ENCODE measurements at regions not wholly inside any gene's neighbourhood (a gene's known extent, or its start where the extent isn't known, plus 50 kb on each side); places are given as distances from the start of the nearest gene placed in this dataset.

DNA sequence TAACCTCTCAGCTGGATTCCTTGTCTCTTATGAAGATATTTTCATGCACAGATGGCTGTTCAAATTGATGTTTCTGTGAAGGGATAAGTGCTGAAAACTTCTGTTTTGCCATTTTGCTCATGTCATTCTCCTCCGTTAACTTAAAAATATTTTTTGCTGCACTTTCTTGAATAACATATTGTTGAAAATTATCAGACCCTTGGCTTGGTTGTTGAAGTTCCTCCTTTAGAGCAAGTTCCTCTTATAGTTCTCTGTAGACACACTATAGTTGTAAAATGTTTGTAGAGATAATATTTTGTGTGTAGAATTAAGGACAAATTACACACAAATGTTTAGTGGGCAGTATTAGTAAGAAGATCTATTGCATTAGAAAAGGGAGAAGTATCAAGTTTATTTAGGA lies 300.4 kb downstream of the SV2B start:
- TF ChIP-seq POLR2A (IDR thresholded peaks at IDR 0.05; ENCODE audit: extremely low read depth, insufficient read length) (no peak), MYC (IDR thresholded peaks at IDR 0.05; ENCODE audit: low read depth, low read length) (no peak)
- TF ChIP-seq, protein P1, sequence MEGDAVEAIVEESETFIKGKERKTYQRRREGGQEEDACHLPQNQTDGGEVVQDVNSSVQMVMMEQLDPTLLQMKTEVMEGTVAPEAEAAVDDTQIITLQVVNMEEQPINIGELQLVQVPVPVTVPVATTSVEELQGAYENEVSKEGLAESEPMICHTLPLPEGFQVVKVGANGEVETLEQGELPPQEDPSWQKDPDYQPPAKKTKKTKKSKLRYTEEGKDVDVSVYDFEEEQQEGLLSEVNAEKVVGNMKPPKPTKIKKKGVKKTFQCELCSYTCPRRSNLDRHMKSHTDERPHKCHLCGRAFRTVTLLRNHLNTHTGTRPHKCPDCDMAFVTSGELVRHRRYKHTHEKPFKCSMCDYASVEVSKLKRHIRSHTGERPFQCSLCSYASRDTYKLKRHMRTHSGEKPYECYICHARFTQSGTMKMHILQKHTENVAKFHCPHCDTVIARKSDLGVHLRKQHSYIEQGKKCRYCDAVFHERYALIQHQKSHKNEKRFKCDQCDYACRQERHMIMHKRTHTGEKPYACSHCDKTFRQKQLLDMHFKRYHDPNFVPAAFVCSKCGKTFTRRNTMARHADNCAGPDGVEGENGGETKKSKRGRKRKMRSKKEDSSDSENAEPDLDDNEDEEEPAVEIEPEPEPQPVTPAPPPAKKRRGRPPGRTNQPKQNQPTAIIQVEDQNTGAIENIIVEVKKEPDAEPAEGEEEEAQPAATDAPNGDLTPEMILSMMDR (IDR thresholded peaks at IDR 0.05; ENCODE audit: low read depth, low read length), result no peak
- TF ChIP-seq, protein P2, sequence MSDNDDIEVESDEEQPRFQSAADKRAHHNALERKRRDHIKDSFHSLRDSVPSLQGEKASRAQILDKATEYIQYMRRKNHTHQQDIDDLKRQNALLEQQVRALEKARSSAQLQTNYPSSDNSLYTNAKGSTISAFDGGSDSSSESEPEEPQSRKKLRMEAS (IDR thresholded peaks at IDR 0.05; ENCODE audit: low read depth, low read length), result no peak

Measured in NB4 (cell line).